HG03095 (cell line): ENCODE measurements at regions not wholly inside any gene's neighbourhood (a gene's known extent, or its start where the extent isn't known, plus 50 kb on each side); places are given as distances from the start of the nearest gene placed in this dataset.

Source experiments
- ATAC-seq: cut with Tn5 transposase; IDR thresholded peaks from one replicate; pipeline ENCODE4 v1.9.1; 2021; ENCODE audit warnings: moderate library complexity; ENCODE audit not compliant: unreplicated experiment

DNA sequence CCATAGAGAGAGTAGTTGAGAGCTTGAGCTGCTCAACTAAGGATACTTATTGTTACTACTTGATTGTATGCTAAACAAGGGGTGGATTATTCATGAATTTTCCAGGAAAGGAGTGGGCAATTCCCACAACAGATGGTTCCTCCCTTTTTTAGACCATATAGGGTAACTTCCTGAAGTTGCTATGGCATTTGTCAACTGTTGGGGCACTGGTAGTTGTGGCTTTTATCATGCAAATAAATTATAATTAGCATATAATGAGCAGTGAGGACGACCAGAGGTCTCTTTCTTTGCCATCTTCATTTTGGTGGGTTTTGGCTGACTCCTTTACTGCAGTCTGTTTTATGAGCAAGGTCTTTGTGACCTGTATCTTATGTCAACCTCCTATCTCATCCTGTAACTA, 1403.5 kb upstream of the PABPC4L start:
- no peak for ATAC-seq

DNA sequence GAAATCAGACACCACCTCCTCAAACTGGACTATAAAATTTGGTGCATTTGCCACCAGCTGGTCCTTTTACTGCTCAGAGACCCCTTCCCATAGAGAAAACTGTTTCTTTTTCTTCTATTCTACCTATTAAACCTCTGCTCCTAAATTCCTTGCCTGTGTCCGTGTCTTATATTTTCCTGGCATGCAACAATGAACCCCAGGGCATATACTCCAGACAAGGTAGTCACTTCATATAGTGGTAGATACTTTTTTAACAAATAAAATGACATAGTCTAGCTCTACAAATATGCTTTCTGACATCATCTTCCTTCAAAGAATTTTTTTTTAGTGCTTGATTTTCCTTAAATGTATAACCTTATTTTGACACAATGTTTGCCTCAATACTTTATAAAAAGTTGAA, 1402.9 kb upstream of the PABPC4L start:
- ATAC-seq = no peak

DNA sequence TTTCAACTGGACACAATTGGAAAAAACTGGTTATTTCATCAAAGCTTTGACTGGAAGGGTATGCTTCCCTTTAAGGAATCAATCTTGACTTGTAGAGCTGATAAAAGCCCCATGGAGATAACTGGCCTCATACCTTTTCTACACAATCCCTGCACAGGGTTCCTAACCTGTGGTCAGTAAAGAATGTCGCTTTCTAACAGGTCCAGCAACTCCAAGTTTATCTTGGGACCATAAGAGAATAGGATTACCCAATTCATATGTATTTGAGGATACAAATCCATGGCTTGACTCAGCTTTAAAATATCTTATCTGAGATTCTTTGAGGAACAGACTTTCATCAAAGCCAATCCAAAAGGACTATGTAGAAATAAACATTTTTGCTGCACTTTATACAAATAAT, 1399.8 kb upstream of the PABPC4L start:
- ATAC-seq = no peak

DNA sequence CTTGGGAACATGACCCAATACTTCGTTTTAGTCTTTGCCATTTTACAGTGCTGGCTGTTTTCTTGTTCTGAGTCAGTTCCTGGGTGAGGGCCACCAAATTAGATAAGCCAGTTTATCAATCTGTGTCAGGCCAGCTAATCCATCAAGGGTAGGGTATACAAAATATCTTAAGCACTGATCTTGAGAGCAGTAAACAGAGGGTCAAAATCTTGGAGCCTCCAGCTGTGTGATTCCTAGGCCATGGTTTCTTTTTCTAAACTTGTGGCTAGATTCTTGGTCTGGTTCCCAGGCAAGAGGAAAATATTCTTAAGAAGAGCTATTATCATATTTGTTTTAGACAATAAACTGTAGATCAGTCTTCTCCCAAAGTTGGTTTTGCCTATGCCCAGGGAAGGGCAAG, 1396.6 kb upstream of the PABPC4L start:
- ATAC-seq = no peak

DNA sequence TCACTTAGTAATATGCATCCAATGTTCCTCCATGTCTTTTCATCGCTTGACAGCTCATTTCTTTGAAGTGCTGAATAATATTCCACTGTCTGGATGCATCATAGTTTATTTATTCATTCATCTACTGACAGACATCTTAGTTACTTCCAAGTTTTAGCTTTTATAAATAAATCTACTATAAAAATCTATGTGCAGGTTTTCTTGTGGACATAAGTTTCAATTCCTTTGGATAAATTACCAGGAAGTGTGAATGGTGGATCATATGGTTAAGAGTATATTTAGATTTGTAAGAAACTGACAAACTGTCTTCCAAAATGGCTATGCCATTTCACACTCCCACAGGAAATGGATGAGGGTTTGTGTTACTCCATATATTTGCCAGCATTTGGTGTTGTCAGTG, 1392.9 kb upstream of the PABPC4L start:
- ATAC-seq = no peak

DNA sequence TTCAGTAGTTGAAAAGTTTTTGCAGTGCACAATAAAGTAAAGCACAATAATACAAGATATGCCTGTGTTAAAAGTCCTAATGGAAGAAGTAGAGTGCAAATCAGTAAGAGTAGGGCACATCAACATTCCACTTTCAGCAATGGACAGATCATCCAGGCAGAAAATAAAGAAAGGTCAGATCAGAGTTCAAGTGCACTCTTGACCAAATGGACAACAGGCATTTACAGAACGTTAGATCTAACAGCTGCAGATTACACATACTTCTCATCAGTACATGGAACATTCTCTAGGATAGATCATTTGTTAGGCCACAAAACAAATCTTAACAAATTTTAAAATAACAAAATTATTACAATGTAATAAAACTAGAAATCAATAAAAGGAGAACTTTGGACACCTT, 1373.5 kb upstream of the PABPC4L start:
- no peak for ATAC-seq

DNA sequence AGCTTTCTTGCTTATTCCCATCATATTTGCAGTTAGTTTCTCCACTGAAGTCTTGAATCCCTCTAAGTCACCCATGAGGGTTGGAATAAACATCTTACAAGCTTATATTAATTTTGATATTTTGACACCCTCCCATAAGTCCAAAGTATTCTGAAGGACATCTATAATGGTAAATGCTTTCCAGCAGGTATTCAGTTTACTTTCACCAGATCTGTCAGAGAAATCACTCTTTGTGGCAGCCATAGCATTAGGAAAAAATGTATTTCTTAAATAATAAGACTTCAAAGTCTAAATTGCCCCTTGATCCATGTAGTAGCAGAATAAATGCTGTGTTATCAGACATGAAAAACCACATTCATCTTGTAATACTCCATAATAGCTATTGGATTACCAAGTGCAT, 1371.7 kb upstream of the PABPC4L start:
- ATAC-seq = no peak

DNA sequence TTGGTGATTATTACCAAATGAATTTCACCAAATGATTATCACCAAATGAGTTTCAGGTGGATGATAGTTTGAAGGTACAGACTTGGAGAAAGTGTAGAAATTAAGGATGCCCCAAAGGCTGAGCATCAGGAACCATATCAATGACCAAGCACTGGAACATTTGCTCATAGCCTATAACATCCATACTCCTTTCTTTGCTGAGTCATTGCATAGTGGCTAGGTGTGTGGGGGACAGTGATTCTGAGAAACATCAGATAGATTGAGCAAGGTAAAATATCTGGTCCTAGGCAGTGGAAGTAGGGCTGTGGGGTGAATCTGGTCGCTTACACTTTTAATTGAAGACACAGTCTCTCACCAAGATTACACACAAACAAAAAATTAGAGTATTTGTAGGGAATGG, 1362.5 kb upstream of the PABPC4L start:
- no peak for ATAC-seq

DNA sequence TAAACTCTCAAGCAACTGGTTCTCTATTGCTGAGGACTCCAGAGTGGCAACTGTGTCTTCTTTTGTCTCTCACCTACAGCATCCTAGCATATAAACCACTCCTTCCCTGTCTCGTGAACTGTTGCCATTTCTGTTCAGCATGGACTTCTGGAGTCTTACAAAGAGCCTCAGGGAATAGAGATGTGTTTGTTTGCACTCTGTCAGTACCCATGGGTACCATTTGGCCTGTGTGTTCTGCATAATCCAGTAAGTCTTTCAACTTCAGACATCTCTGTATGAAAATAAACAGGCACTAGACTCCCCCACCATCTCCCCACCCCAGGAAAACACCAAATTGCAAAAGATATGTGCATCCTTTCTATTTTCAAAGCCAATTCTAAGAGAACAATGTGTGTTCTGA, 1351.6 kb upstream of the PABPC4L start:
- ATAC-seq = no peak

DNA sequence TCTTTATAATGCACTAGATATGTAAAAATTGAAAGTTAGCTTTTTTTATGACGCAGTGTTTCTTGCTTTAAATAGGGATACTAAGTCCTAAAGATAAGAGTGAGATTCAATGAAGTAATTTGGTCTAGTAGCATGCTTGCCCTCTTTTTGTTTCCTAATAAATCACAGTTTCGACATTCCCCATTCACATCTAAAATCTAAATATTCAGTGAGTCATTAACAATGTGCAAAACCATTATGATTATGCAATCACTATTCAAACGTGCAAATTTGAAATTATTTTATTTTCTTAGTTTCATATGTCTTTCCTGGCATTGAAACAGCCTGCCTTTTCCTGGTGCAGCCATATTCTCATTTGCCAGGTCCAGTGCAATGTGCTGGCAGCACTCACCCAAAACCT, 1350.5 kb upstream of the PABPC4L start:
- no peak for ATAC-seq

DNA sequence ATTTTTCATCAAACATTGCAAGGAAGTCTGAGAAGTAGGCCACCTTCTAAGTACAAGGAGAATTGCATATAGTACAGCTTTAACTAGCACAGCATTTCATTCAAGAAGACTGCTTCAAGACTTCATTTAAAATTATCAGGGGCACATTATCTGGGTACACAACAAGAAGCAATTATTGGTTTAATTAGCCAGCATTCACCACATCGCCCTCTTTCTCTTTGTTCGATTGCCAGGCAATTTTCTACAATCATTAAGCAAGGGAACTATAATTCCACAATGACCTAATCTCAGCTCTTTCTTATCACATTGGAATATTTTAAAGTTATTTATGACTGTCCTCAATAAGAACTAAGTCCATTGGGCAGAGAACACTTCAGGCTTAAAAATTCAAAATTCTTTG, 1347.1 kb upstream of the PABPC4L start:
- ATAC-seq = no peak

DNA sequence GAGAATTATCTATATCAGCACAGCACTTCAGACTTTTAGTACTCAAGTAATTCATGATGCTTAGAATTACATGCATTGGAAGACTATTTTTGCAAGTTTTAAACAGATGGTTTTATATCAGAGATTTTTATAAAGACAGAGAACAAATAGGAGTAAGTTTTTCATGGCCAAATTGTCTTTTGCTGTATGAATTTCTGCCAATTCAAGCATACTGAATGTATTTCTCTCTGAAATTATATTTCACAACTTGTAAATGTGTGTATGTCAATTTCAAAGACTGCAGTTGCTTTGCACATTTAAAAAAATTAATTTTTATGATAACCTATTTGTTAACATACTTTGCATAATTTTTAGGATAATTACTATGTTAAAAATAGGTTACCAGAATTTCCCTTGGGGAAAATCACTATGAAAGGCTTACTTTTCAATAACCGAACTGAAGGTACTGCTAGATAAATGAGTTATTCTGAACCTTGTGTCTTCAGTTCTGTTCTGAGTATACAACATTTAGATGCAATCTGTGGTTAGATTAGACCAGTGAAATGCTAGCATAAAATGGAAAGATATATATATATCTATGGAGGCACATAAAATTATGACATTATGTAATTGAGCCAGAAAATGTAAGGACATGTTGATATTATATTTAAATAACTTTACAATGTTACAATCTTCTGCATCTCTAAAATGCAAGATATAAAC, 1344.2 kb upstream of the PABPC4L start:
- no peak for ATAC-seq

DNA sequence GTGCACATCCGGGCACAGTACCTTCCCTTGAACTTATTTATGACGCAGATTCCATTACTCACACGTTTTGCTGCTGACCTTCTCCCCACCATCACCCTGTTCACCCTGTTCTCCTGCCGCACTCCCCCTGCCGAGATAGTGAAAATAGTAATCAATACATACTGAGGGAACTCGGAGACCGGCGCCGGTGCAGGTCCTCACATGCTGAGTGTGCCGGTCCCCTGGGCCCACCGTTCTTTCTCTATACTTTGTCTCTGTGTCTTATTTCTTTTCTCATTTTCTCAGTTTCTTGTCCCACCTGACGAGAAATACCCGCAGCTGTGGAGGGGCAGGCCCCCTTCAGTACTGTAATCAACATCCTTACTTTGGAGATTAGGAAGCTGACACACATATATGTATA, 1337.1 kb upstream of the PABPC4L start:
- ATAC-seq = no peak

DNA sequence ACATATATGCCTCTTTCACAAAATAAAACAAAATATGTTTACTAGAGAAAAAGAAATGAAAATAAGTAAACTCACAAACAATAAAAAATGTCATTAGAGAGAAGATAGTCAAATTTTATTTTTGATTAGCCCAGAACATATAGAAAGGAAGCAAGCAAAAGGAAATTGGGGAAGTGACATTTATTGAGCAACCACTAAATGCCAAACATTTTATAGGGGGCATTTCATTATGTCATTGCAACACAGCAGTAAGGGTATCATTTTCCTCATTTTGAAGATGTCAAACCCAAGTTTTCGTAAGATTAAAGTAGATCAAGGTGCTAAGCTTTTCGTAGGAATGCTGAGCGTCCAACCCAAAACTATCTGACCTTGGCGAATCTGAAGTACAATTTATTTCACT, 1331.5 kb upstream of the PABPC4L start:
- no peak for ATAC-seq

DNA sequence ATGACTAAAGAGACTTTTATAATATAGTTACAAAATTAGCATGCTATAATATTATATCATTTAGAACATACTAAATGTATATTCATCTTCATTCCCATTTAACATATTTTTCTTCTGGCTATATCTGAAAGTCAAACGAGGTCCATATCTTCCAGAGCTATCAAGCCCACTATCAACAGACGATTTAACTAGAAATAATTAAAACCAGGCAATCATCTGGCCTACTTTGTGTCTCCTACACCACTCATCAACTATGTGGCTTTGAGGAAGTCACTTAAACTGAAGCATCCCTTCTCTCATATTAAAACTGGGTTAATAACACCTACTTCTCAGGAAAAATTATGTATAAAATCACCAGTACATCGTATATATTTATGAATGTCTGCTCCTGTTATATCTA, 1330.5 kb upstream of the PABPC4L start:
- no peak for ATAC-seq

DNA sequence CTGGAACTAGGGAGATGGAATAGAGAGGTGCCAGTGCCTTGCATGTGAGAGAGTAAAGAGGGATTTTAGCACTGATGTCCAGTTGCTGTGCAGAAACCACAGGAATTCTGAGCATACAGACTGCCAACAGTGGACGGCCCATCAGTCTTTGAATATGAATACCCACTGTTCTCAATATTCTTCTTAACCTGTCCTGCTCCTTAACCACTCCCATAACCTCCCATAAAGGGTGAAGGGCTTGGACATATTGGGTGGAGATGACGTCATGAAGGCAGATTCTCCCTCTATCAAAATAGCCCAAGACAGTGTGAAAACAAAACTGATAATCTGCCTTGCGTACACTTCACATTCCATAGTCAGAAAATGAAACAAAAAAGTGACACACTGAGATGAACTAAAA, 1313.7 kb upstream of the PABPC4L start:
- no peak for ATAC-seq

DNA sequence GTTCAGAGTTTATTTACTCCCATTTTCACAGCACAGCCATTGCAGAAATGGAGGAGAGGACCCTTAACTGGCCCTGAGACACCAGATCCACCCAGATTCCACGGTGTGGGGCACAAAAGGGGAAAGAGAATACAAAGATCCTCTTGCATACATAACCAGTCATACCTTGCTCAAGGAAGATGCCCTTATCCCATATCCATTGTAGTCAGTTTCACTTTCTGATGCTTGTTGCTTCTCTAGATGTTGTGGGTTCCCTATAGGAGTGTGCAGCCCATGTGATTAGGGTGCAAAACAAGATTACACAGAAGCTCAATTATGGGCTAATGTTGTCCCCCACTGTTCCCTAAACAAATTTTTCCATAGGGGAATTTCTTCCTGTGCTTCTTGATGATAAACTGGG, 1309.0 kb upstream of the PABPC4L start:
- no peak for ATAC-seq

DNA sequence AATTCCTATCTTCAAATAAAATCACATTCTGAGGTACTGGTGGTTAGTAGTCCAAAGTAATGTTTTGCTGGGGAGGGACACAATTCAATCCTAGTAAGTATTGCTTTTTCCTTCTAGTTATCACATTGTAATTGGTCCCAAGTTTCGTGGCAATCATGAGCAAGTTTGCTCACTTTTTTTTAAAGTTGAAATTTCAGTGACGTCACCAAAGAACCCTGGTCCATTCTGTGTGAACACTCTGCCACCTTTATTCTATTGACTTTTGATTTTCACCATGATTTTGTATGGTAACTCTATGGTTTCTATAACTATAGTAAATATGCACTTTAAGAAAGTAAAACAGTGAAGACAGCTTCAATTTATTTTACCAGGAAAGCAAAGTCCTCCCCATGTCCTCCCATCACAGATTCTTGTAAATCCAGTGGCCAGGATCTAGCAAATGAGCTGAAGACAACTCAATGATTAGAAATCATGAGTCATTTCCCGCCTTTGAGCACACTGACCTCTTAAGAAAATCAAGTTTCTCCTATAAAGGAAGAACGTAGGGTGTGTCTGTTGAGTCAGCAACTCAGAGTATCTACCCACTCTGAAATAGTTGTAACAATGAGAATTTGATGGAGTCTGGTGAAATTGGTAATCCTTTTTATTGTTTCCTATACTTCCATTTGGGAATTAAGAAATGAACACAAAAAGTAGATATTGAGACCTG, 1306.6 kb upstream of the PABPC4L start:
- no peak for ATAC-seq

DNA sequence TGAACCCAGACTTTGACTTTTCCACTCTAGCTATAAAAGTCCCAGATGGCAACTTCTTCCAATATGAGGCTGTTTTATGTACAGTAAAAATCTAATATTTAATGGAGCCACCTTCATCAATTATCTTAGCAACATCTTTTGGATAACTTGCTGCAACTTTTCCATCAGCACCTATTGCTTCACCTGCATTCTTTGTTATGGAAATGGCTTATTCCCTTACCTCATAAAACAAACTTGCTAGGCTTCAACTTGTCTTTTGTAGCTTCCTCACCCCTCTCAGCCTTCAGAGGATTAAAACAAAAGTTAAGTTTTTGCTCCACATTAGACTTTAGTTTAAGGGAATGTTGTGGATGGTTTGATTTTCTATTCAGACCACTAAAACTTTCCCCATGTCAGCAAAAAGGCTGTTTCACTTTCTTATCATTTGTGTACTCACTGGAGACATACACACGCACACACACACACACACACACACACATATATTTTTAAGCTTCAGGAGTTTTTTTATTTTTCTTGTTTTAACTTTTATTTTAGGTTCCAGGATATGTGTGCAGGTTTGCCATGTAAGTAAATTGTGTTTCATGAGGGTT, 1296.1 kb upstream of the PABPC4L start:
- no peak for ATAC-seq

DNA sequence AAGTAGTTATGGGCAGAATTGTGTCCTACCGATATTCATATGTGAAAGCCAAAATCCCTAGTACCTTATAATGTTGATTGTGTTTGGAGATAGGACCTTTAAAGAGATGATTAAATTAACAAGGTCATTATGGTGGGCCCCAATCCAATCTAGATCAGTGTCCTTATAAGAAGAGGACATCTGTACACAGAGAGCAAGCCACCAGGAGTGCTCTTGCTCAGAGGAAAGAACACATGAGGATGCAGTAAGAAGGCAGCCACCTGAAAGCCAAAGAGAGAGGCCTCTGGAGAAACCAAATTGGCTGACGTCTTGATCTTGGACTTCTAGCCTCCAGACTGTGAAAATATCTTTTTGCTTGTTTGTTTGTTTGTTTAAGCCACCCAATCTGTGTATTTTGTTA, 1290.8 kb upstream of the PABPC4L start:
- no peak for ATAC-seq

DNA sequence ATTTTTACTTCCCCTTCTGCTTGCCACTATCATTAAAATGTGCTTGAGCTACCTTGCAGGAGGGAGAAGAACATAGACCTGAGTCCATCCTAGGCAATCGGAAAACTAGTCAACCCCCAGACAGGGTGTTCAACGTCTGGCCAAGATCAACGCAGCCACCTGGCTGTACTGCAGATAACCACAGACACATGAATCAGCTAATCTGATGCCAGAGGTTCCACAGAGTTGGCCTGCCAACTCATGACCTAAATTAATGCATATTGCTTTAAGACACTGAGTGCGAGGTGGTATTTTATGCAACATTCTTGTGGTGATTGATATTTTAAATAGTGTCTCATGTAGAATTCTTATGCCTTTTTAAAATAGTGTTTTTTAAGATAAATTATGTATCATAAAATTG, 1283.8 kb upstream of the PABPC4L start:
- ATAC-seq = no peak

DNA sequence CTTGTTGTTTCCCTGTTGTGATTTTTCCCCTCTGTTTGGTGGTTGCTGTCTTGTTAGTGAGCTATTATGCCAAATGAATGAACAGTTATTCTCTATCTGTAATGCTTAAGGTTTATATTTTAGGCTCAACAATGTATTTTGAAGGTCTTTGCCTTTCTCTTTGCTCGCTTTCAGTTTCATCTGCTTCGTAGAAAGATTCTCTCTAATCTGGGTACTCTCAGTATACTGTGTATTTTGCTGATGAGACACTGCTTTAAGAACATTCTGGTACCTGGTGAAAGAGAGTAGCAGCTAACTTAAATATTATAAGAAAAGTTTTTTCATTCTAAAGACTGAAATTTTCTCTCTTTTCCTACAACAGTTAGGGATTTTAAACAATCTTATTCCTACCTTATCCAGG, 1274.7 kb upstream of the PABPC4L start:
- no peak for ATAC-seq

DNA sequence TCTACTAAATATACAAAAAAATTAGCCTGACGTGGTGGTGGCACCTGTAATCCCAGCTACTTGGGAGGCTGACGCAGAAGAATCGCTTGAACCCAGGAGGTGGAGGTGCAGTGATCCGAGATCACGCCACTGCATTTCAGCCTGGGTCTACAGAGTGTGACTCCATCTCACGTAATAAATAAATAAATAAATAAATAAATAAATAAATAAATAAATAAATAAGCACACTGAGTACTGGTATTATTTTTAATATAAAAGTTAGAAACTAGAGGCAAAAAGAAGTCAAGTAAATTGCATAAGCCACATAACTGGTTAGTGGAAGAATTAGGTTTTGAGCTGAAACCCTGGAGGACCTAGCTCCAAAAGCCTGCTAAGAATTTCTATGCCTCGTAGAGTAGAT, 1262.7 kb upstream of the PABPC4L start:
- no peak for ATAC-seq
